Suprapubic skin (tissue), 4 donors: ENCODE measurements at regions not wholly inside any gene's neighbourhood (a gene's known extent, or its start where the extent isn't known, plus 50 kb on each side); places are given as distances from the start of the nearest gene placed in this dataset.

Source experiments
- POLR2A ChIP-seq, 2 donors: fragments of 450-650 bp; IDR thresholded peaks; one replicate each; pipeline ENCODE4 v1.6.1; 2017; ENCODE audit warnings: antibody characterized with exemption in 2 of 2, mild to moderate bottlenecking in 2 of 2, moderate library complexity in 2 of 2
- POLR2AphosphoS5 ChIP-seq, 3 donors: sonication (generic); formaldehyde crosslinking; IDR thresholded peaks; one replicate each; pipeline ENCODE4 v1.6.1; 2017; ENCODE audit warnings: antibody characterized with exemption in 3 of 3
- TF ChIP-seq, protein P1 (sequence below), 2 donors: fragments of 200-600 bp in 1 of 2; fragments of 450-650 bp in 1 of 2; sonication (generic) in 1 of 2; IDR thresholded peaks; one replicate each; pipeline ENCODE4 v1.5.1; 2016 to 2019; ENCODE audit warnings: antibody characterized with exemption in 2 of 2, mild to moderate bottlenecking in 1 of 2, moderate library complexity in 1 of 2

DNA sequence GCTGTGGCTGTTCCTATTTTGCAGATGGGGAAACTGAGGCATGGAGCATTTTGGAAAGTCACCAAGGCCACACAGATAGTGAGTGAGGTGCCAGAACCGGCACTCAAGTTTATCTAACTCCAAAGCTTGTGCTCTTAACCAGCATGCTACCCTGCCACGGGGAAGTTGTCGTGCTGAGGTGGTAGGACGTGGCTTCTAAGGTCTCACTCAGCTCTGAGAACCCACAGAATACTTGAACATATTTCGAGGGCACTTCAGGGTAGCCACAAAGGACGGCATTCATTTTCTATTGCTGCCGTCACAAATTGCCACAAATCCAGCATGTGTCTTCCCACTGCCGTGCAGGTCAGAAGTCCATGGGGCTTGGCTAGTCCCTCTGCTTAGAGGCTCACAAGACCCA is 116.7 kb downstream of the OLFM1 start:
- TF ChIP-seq, protein P1, sequence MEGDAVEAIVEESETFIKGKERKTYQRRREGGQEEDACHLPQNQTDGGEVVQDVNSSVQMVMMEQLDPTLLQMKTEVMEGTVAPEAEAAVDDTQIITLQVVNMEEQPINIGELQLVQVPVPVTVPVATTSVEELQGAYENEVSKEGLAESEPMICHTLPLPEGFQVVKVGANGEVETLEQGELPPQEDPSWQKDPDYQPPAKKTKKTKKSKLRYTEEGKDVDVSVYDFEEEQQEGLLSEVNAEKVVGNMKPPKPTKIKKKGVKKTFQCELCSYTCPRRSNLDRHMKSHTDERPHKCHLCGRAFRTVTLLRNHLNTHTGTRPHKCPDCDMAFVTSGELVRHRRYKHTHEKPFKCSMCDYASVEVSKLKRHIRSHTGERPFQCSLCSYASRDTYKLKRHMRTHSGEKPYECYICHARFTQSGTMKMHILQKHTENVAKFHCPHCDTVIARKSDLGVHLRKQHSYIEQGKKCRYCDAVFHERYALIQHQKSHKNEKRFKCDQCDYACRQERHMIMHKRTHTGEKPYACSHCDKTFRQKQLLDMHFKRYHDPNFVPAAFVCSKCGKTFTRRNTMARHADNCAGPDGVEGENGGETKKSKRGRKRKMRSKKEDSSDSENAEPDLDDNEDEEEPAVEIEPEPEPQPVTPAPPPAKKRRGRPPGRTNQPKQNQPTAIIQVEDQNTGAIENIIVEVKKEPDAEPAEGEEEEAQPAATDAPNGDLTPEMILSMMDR (IDR thresholded peaks at IDR 0.05), result no peak
- no peak for TF ChIP-seq POLR2AphosphoS5 (IDR thresholded peaks at IDR 0.05)
- TF ChIP-seq POLR2A (IDR thresholded peaks at IDR 0.05), result no peak
